ENCODE measurements at regions not wholly inside any gene's neighbourhood (a gene's known extent, or its start where the extent isn't known, plus 50 kb on each side); places are given as distances from the start of the nearest gene placed in this dataset.

DNA sequence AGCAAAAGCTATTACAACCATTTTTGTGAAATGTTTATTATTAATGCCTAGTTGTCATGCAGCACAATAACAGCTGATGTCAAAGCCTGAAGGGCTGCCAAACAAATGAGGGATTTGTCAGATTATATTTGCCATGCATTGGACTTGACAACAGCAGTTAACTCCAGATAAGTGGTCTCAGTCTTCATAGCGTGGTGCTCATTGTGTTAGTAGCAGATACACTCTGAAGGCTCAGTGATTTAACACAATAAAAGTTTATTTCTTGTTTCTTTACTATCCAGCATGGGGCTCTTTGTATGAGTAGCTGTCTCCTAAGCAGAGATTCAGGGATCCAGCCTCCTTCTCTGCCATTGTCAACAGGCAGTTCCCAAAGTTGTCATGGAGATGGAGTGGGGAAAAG, 76.0 kb upstream of the PTGFRN start:
- Histone ChIP-seq H3K79me2 (ENCODE audit: control insufficient read depth, insufficient read depth, low read length) (no peaks in the 10 kb centered on the region), H3K4me1 (ENCODE audit: control insufficient read depth, insufficient read depth, low read length) (no peaks in the 10 kb centered on the region), H3K27me3 (replicated peaks in 1 of 2; ENCODE audit: control insufficient read depth in 2 of 2, insufficient read depth in 2 of 2, low read length in 1 of 2) (no peaks in the 10 kb centered on the region; a peak in 1 of 4 replicates), H3K4me3 (no peak overlapping the region), H3K9ac (ENCODE audit: control insufficient read depth, insufficient read depth, low read length) (no peak overlapping the region), H3K9me3 (replicated peaks; ENCODE audit: control insufficient read depth, insufficient read depth, low read length) (no peaks in the 10 kb centered on the region; the same call in 2 of the 3 replicates), H2AFZ (ENCODE audit: control insufficient read depth, low read depth, low read length) (no peak overlapping the region), H3K4me2 (ENCODE audit: control insufficient read depth, insufficient read depth) (no peak overlapping the region), H3K27ac (ENCODE audit: control insufficient read depth, insufficient read depth) (no peak overlapping the region), H3K36me3 (ENCODE audit: control insufficient read depth in 2 of 2, insufficient read depth in 2 of 2, low read length in 1 of 2) (no peaks in the 10 kb centered on the region; a peak in 1 of 4 replicates), H4K20me1 (ENCODE audit: control insufficient read depth, insufficient read depth) (no peaks in the 10 kb centered on the region)
- in situ Hi-C loops (cut with MboI): no loop called here
- ChIA-PET POLR2A (interaction anchor here (1.0 to 2.1 kb wide), 4 partner anchors 9 to 45 kb away, joined by 3 to 10 read pairs (median 4); no protein-coding TSS in a partner anchor), RAD21 (ENCODE audit: unreplicated experiment) (interaction anchor here (0.7 to 2.5 kb wide), 12 partner anchors 8 to 226 kb away, joined by 3 to 12 read pairs (median 4); partner anchors contain the start of gene TTF2), CTCF (interaction anchor here (1.4 to 3.5 kb wide), 6 partner anchors 9 to 96 kb away, joined by 6 to 21 read pairs (median 11); no protein-coding TSS in a partner anchor), SMC1A (ENCODE audit: uncharacterized antibody, unreplicated experiment) (interaction anchor here (1.0 to 3.8 kb wide), 10 partner anchors 9 to 177 kb away, joined by 3 to 24 read pairs (median 8); no protein-coding TSS in a partner anchor)
- TF ChIP-seq, protein P1, sequence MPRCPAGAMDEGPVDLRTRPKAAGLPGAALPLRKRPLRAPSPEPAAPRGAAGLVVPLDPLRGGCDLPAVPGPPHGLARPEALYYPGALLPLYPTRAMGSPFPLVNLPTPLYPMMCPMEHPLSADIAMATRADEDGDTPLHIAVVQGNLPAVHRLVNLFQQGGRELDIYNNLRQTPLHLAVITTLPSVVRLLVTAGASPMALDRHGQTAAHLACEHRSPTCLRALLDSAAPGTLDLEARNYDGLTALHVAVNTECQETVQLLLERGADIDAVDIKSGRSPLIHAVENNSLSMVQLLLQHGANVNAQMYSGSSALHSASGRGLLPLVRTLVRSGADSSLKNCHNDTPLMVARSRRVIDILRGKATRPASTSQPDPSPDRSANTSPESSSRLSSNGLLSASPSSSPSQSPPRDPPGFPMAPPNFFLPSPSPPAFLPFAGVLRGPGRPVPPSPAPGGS (IDR thresholded peaks at IDR 0.05; ENCODE audit: borderline replicate concordance, insufficient read depth, low read depth, low read length, poor library complexity, severe bottlenecking): no peak
- TF ChIP-seq DPF2 (IDR thresholded peaks at IDR 0.05) (no peak), SMAD5 (IDR thresholded peaks at IDR 0.05; ENCODE audit: low read depth) (no peak), IRF4 (IDR thresholded peaks at IDR 0.05; ENCODE audit: low read depth, low read length) (no peak), BRCA1 (IDR thresholded peaks at IDR 0.05; ENCODE audit: low read depth, low read length) (no peak), FOS (IDR thresholded peaks at IDR 0.05; ENCODE audit: borderline replicate concordance, extremely low read depth, insufficient read length) (no peak), EGR1 (IDR thresholded peaks at IDR 0.05; ENCODE audit: borderline replicate concordance in 1 of 2, low read depth in 2 of 2, low read length in 2 of 2) (no peak), ZNF274 (IDR thresholded peaks at IDR 0.05; ENCODE audit: insufficient read depth, insufficient read length) (no peak), IKZF2 (IDR thresholded peaks at IDR 0.05) (no peak), NFXL1 (IDR thresholded peaks at IDR 0.05; ENCODE audit: borderline replicate concordance) (no peak), RAD21 (IDR thresholded peaks at IDR 0.05; ENCODE audit: insufficient read depth, low read depth, low read length) (no peak), ZNF622 (IDR thresholded peaks at IDR 0.05) (no peak), SUZ12 (IDR thresholded peaks at IDR 0.05; ENCODE audit: unreplicated experiment) (no peak)
- TF ChIP-seq, protein P2, sequence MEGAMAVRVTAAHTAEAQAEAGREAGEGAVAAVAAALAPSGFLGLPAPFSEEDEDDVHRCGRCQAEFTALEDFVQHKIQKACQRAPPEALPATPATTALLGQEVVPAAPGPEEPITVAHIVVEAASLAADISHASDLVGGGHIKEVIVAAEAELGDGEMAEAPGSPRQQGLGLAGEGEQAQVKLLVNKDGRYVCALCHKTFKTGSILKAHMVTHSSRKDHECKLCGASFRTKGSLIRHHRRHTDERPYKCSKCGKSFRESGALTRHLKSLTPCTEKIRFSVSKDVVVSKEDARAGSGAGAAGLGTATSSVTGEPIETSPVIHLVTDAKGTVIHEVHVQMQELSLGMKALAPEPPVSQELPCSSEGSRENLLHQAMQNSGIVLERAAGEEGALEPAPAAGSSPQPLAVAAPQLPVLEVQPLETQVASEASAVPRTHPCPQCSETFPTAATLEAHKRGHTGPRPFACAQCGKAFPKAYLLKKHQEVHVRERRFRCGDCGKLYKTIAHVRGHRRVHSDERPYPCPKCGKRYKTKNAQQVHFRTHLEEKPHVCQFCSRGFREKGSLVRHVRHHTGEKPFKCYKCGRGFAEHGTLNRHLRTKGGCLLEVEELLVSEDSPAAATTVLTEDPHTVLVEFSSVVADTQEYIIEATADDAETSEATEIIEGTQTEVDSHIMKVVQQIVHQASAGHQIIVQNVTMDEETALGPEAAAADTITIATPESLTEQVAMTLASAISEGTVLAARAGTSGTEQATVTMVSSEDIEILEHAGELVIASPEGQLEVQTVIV (IDR thresholded peaks at IDR 0.05; ENCODE audit: borderline replicate concordance, partially characterized antibody): no peak
- TF ChIP-seq, protein P3, sequence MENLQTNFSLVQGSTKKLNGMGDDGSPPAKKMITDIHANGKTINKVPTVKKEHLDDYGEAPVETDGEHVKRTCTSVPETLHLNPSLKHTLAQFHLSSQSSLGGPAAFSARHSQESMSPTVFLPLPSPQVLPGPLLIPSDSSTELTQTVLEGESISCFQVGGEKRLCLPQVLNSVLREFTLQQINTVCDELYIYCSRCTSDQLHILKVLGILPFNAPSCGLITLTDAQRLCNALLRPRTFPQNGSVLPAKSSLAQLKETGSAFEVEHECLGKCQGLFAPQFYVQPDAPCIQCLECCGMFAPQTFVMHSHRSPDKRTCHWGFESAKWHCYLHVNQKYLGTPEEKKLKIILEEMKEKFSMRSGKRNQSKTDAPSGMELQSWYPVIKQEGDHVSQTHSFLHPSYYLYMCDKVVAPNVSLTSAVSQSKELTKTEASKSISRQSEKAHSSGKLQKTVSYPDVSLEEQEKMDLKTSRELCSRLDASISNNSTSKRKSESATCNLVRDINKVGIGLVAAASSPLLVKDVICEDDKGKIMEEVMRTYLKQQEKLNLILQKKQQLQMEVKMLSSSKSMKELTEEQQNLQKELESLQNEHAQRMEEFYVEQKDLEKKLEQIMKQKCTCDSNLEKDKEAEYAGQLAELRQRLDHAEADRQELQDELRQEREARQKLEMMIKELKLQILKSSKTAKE (IDR thresholded peaks at IDR 0.05; ENCODE audit: low read depth, poor library complexity, severe bottlenecking): no peak
- no peak for ATAC-seq
- no peak for DNase-seq (ENCODE audit: low read depth, low spot score)
- no peak for FAIRE-seq
- WGBS (ENCODE audit: insufficient coverage, insufficient replicate concordance, low lambda C conversion rate, missing lambda C conversion rate): 11% methylated on average over 1 of the region's 1 CpG
- BruUV-seq (replicated peaks): no TSS peak
- intact Hi-C loops (cut with micrococcal nuclease; ENCODE audit: unreplicated experiment): no loop called here

All from GM12878 (cell line).